ENCODE measurements at regions not wholly inside any gene's neighbourhood (a gene's known extent, or its start where the extent isn't known, plus 50 kb on each side); places are given as distances from the start of the nearest gene placed in this dataset.

DNA sequence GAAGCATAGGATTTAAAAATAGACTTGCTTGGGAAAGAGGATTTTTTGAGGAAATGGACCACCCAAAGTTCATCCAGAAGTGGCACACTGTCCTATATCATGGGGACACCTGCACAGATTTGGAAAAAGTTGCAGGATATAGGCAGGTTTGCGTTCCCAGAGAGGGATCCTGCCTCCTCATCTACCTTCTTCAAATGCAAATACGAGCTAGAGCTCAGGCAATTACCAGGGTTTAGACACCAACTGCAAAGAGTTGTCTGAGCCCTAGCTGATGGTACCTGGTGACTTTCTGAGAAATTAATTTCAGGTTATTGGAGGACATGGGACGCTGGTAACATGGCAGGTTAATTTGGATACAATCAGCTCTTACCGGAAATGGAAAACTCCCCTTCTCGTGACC is 423.7 kb upstream of the MTPN start:
- TF ChIP-seq CTCF (IDR thresholded peaks at IDR 0.05; ENCODE audit: poor library complexity) (no peak), EZH2 (IDR thresholded peaks at IDR 0.05; ENCODE audit: borderline replicate concordance) (no peak)
